ENCODE measurements at regions not wholly inside any gene's neighbourhood (a gene's known extent, or its start where the extent isn't known, plus 50 kb on each side); places are given as distances from the start of the nearest gene placed in this dataset.

DNA sequence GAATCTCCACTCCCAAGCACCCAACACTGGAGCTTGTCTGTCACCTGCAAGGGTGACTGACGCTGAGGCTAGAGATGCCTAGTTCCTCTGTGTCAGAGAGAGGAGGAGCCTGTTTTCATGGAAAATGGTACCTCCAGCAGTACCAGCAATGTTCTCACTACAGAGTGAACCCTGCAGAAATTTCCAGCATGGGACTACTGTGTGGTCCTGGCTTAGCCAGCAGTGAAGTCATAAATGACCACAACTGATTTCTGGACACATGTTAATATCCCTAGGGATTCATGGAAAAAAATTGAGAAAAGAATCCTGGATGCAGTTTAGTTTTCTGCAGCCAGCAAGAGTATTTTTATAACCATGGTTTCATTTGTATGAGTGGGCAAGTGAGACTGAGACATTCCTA lies 468.1 kb downstream of the CD83 start (continued):
- TF ChIP-seq, protein P1, sequence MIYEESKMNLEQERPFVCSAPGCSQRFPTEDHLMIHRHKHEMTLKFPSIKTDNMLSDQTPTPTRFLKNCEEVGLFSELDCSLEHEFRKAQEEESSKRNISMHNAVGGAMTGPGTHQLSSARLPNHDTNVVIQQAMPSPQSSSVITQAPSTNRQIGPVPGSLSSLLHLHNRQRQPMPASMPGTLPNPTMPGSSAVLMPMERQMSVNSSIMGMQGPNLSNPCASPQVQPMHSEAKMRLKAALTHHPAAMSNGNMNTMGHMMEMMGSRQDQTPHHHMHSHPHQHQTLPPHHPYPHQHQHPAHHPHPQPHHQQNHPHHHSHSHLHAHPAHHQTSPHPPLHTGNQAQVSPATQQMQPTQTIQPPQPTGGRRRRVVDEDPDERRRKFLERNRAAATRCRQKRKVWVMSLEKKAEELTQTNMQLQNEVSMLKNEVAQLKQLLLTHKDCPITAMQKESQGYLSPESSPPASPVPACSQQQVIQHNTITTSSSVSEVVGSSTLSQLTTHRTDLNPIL (CRISPR knock-in tag; IDR thresholded peaks at IDR 0.05; ENCODE audit: low read depth) = no peak
- no peak for TF ChIP-seq RARB (CRISPR knock-in tag; IDR thresholded peaks at IDR 0.05)
- no peak for TF ChIP-seq PPARA (CRISPR knock-in tag; IDR thresholded peaks at IDR 0.05; ENCODE audit: borderline replicate concordance)
- no peak for TF ChIP-seq GLIS3 (CRISPR knock-in tag; IDR thresholded peaks at IDR 0.05)
- TF ChIP-seq, protein P2, sequence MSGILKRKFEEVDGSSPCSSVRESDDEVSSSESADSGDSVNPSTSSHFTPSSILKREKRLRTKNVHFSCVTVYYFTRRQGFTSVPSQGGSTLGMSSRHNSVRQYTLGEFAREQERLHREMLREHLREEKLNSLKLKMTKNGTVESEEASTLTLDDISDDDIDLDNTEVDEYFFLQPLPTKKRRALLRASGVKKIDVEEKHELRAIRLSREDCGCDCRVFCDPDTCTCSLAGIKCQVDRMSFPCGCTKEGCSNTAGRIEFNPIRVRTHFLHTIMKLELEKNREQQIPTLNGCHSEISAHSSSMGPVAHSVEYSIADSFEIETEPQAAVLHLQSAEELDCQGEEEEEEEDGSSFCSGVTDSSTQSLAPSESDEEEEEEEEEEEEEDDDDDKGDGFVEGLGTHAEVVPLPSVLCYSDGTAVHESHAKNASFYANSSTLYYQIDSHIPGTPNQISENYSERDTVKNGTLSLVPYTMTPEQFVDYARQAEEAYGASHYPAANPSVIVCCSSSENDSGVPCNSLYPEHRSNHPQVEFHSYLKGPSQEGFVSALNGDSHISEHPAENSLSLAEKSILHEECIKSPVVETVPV (CRISPR knock-in tag; IDR thresholded peaks at IDR 0.05) = no peak
- TF ChIP-seq ISL1 (CRISPR knock-in tag; IDR thresholded peaks at IDR 0.05) = no peak
- TF ChIP-seq TCF4 (CRISPR knock-in tag; IDR thresholded peaks at IDR 0.05; ENCODE audit: borderline replicate concordance) = no peak
- no peak for TF ChIP-seq CSDC2 (CRISPR knock-in tag; IDR thresholded peaks at IDR 0.05)
- no peak for TF ChIP-seq OSR1 (CRISPR knock-in tag; IDR thresholded peaks at IDR 0.05)
- TF ChIP-seq ZC3H10 (CRISPR knock-in tag; IDR thresholded peaks at IDR 0.05) = no peak

DNA sequence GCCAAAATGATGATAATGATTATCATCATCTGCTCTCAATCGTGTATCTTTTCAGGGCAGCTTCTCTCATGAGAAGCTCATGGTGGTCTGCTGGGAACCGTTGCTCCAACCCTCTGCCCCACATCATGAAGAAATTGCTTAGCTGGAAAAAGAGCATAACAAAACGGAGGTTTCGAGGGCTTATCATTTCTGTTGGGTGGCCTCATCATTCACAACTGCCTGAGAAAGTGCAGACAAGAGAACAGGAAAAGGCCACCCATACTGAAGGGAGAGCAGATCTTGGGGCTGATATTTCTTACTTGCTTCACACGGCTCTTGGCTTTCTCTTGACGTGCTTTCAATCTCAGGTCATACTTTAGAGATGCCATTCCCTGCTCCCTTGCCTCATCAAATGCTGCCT lies 471.6 kb downstream of the CD83 start:
- TF ChIP-seq, protein P3, sequence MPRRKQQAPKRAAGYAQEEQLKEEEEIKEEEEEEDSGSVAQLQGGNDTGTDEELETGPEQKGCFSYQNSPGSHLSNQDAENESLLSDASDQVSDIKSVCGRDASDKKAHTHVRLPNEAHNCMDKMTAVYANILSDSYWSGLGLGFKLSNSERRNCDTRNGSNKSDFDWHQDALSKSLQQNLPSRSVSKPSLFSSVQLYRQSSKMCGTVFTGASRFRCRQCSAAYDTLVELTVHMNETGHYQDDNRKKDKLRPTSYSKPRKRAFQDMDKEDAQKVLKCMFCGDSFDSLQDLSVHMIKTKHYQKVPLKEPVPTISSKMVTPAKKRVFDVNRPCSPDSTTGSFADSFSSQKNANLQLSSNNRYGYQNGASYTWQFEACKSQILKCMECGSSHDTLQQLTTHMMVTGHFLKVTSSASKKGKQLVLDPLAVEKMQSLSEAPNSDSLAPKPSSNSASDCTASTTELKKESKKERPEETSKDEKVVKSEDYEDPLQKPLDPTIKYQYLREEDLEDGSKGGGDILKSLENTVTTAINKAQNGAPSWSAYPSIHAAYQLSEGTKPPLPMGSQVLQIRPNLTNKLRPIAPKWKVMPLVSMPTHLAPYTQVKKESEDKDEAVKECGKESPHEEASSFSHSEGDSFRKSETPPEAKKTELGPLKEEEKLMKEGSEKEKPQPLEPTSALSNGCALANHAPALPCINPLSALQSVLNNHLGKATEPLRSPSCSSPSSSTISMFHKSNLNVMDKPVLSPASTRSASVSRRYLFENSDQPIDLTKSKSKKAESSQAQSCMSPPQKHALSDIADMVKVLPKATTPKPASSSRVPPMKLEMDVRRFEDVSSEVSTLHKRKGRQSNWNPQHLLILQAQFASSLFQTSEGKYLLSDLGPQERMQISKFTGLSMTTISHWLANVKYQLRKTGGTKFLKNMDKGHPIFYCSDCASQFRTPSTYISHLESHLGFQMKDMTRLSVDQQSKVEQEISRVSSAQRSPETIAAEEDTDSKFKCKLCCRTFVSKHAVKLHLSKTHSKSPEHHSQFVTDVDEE (CRISPR knock-in tag; IDR thresholded peaks at IDR 0.05) = no peak
- TF ChIP-seq GLIS3 (CRISPR knock-in tag; IDR thresholded peaks at IDR 0.05) = no peak
- no peak for TF ChIP-seq ZNF565 (CRISPR knock-in tag; conservative IDR thresholded peaks at IDR 0.05; ENCODE audit: low read depth)
- TF ChIP-seq, protein P1 (CRISPR knock-in tag; IDR thresholded peaks at IDR 0.05; ENCODE audit: low read depth) = no peak
- no peak for TF ChIP-seq CSDC2 (CRISPR knock-in tag; IDR thresholded peaks at IDR 0.05)
- no peak for TF ChIP-seq ZFP3 (CRISPR knock-in tag; IDR thresholded peaks at IDR 0.05)
- TF ChIP-seq ZNF8 (CRISPR knock-in tag; IDR thresholded peaks at IDR 0.05) = no peak
- TF ChIP-seq TCF4 (CRISPR knock-in tag; IDR thresholded peaks at IDR 0.05; ENCODE audit: borderline replicate concordance) = no peak
- TF ChIP-seq OSR1 (CRISPR knock-in tag; IDR thresholded peaks at IDR 0.05) = no peak
- no peak for TF ChIP-seq PPARA (CRISPR knock-in tag; IDR thresholded peaks at IDR 0.05; ENCODE audit: borderline replicate concordance)
- no peak for TF ChIP-seq BACH2 (CRISPR knock-in tag; IDR thresholded peaks at IDR 0.05; ENCODE audit: borderline replicate concordance)
- TF ChIP-seq ZC3H10 (CRISPR knock-in tag; IDR thresholded peaks at IDR 0.05) = no peak
- TF ChIP-seq, protein P4, sequence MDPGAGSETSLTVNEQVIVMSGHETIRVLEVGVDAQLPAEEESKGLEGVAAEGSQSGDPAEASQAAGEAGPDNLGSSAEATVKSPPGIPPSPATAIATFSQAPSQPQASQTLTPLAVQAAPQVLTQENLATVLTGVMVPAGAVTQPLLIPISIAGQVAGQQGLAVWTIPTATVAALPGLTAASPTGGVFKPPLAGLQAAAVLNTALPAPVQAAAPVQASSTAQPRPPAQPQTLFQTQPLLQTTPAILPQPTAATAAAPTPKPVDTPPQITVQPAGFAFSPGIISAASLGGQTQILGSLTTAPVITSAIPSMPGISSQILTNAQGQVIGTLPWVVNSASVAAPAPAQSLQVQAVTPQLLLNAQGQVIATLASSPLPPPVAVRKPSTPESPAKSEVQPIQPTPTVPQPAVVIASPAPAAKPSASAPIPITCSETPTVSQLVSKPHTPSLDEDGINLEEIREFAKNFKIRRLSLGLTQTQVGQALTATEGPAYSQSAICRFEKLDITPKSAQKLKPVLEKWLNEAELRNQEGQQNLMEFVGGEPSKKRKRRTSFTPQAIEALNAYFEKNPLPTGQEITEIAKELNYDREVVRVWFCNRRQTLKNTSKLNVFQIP (CRISPR knock-in tag; IDR thresholded peaks at IDR 0.05; ENCODE audit: borderline replicate concordance, low read depth) = no peak
- no peak for ATAC-seq

DNA sequence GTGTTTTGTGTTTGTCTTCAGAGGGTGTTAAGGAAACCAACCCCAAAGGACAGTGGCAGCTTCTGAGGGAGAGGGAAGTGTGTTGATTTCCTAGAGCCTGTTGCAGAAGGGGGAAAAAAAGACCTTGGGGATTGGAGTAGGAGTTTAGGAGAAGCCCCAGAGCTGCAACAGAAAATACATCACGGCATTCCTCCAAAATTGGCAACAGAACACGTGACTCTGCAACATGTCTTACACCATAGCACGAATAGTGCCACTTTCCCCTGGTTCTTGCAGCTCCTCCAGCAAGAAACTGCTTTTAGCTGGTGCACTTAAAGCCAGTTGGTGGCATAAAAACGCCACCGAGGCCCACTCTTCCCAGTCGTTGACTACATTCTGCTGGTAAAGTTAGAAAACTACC lies 473.0 kb downstream of the CD83 start:
- TF ChIP-seq ARNTL (CRISPR knock-in tag; IDR thresholded peaks at IDR 0.05; ENCODE audit: borderline replicate concordance, low read depth) (no peak), TCF4 (CRISPR knock-in tag; IDR thresholded peaks at IDR 0.05; ENCODE audit: borderline replicate concordance) (no peak), BACH2 (CRISPR knock-in tag; IDR thresholded peaks at IDR 0.05; ENCODE audit: borderline replicate concordance) (no peak), RARB (CRISPR knock-in tag; IDR thresholded peaks at IDR 0.05) (no peak), OSR1 (CRISPR knock-in tag; IDR thresholded peaks at IDR 0.05) (no peak), ZNF565 (CRISPR knock-in tag; conservative IDR thresholded peaks at IDR 0.05; ENCODE audit: low read depth) (no peak), GLIS3 (CRISPR knock-in tag; IDR thresholded peaks at IDR 0.05) (no peak), ZFP3 (CRISPR knock-in tag; IDR thresholded peaks at IDR 0.05) (no peak), ZNF8 (CRISPR knock-in tag; IDR thresholded peaks at IDR 0.05) (no peak), CSDC2 (CRISPR knock-in tag; IDR thresholded peaks at IDR 0.05) (no peak), ISL1 (CRISPR knock-in tag; IDR thresholded peaks at IDR 0.05) (no peak), ZC3H10 (CRISPR knock-in tag; IDR thresholded peaks at IDR 0.05) (no peak), ESRRG (CRISPR knock-in tag; IDR thresholded peaks at IDR 0.05) (no peak)
- TF ChIP-seq, protein P1 (CRISPR knock-in tag; IDR thresholded peaks at IDR 0.05; ENCODE audit: low read depth) = no peak
- TF ChIP-seq, protein P4 (CRISPR knock-in tag; IDR thresholded peaks at IDR 0.05; ENCODE audit: borderline replicate concordance, low read depth) = no peak
- no peak for ATAC-seq
